Panc1 (cell line): ENCODE measurements at regions not wholly inside any gene's neighbourhood (a gene's known extent, or its start where the extent isn't known, plus 50 kb on each side); places are given as distances from the start of the nearest gene placed in this dataset.

ENCODE experiments used
- POLR2AphosphoS5 ChIP-seq: IDR thresholded peaks from 2 replicates; pipeline ENCODE4 v1.6.1; 2012; ENCODE audit warnings: mild to moderate bottlenecking, low read depth, low read length, moderate library complexity
- TCF7L2 ChIP-seq: IDR thresholded peaks from 2 replicates; pipeline ENCODE4 v1.6.1; 2011; ENCODE audit warnings: mild to moderate bottlenecking, low read depth, low read length, inconsistent platforms
- TF ChIP-seq, protein P1 (sequence below): fragments of 450-650 bp; IDR thresholded peaks from 2 replicates; pipeline ENCODE4 v1.5.1; 2017; ENCODE audit warnings: mild to moderate bottlenecking
- TF ChIP-seq, protein P2 (sequence below), 2 experiments: IDR thresholded peaks; 2 replicates each; pipeline ENCODE4 v1.6.1; 2011 to 2012; ENCODE audit warnings: low read depth in 2 of 2, control low read depth in 1 of 2, low read length in 1 of 2, mild to moderate bottlenecking in 1 of 2, moderate library complexity in 1 of 2; ENCODE audit not compliant: insufficient read depth in 1 of 2

GRCh38 chr7:159212226-159212625 is 67.6 kb upstream of the VIPR2 start:
- TF ChIP-seq, protein P1, sequence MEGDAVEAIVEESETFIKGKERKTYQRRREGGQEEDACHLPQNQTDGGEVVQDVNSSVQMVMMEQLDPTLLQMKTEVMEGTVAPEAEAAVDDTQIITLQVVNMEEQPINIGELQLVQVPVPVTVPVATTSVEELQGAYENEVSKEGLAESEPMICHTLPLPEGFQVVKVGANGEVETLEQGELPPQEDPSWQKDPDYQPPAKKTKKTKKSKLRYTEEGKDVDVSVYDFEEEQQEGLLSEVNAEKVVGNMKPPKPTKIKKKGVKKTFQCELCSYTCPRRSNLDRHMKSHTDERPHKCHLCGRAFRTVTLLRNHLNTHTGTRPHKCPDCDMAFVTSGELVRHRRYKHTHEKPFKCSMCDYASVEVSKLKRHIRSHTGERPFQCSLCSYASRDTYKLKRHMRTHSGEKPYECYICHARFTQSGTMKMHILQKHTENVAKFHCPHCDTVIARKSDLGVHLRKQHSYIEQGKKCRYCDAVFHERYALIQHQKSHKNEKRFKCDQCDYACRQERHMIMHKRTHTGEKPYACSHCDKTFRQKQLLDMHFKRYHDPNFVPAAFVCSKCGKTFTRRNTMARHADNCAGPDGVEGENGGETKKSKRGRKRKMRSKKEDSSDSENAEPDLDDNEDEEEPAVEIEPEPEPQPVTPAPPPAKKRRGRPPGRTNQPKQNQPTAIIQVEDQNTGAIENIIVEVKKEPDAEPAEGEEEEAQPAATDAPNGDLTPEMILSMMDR = no peak
- TF ChIP-seq POLR2AphosphoS5 (no peak), TCF7L2 (no peak)
- TF ChIP-seq, protein P2, sequence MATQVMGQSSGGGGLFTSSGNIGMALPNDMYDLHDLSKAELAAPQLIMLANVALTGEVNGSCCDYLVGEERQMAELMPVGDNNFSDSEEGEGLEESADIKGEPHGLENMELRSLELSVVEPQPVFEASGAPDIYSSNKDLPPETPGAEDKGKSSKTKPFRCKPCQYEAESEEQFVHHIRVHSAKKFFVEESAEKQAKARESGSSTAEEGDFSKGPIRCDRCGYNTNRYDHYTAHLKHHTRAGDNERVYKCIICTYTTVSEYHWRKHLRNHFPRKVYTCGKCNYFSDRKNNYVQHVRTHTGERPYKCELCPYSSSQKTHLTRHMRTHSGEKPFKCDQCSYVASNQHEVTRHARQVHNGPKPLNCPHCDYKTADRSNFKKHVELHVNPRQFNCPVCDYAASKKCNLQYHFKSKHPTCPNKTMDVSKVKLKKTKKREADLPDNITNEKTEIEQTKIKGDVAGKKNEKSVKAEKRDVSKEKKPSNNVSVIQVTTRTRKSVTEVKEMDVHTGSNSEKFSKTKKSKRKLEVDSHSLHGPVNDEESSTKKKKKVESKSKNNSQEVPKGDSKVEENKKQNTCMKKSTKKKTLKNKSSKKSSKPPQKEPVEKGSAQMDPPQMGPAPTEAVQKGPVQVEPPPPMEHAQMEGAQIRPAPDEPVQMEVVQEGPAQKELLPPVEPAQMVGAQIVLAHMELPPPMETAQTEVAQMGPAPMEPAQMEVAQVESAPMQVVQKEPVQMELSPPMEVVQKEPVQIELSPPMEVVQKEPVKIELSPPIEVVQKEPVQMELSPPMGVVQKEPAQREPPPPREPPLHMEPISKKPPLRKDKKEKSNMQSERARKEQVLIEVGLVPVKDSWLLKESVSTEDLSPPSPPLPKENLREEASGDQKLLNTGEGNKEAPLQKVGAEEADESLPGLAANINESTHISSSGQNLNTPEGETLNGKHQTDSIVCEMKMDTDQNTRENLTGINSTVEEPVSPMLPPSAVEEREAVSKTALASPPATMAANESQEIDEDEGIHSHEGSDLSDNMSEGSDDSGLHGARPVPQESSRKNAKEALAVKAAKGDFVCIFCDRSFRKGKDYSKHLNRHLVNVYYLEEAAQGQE (IDR thresholded peaks at IDR 0.05; ENCODE audit: insufficient read depth in 1 of 2, low read depth in 2 of 2, low read length in 1 of 2) = no peak
